Gastroesophageal sphincter (tissue), 3 donors: ENCODE measurements at regions not wholly inside any gene's neighbourhood (a gene's known extent, or its start where the extent isn't known, plus 50 kb on each side); places are given as distances from the start of the nearest gene placed in this dataset.

Experiments used
- POLR2A ChIP-seq, 2 donors: fragments of 450-650 bp; IDR thresholded peaks; one replicate each; pipeline ENCODE4 v1.6.1; 2017; ENCODE audit warnings: antibody characterized with exemption in 2 of 2, mild to moderate bottlenecking in 2 of 2, moderate library complexity in 1 of 2
- POLR2AphosphoS5 ChIP-seq: sonication (generic); formaldehyde crosslinking; IDR thresholded peaks from one replicate; pipeline ENCODE4 v1.6.1; 2017; ENCODE audit warnings: antibody characterized with exemption
- TF ChIP-seq, protein P1 (sequence below), 4 experiments: fragments of 200-600 bp in 2 of 4; fragments of 450-650 bp in 2 of 4; sonication (generic) in 1 of 4; IDR thresholded peaks; one replicate each; pipeline ENCODE4 v1.5.1; 2017 to 2019; ENCODE audit warnings: antibody characterized with exemption in 4 of 4, mild to moderate bottlenecking in 2 of 4, moderate library complexity in 2 of 4

DNA sequence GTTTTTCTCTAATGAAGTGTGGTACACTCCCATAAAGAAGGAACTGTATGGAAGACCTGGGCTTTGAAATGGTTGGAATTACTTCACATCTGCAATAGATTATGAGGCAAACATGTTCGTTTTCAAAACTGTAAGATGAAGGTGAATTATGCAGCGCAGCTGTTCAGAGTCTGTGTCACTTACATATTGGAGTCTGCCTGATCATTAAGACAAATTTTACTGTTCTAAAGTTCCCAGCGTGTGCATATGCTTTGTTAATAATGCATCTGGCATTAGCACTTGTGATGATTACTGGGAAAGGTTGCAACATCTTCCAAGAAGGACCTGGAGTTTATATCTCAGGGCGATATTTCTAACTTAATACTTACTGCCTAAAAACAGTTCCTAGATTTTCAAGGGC lies 255.2 kb upstream of the ZC3H12C start:
- TF ChIP-seq, protein P1, sequence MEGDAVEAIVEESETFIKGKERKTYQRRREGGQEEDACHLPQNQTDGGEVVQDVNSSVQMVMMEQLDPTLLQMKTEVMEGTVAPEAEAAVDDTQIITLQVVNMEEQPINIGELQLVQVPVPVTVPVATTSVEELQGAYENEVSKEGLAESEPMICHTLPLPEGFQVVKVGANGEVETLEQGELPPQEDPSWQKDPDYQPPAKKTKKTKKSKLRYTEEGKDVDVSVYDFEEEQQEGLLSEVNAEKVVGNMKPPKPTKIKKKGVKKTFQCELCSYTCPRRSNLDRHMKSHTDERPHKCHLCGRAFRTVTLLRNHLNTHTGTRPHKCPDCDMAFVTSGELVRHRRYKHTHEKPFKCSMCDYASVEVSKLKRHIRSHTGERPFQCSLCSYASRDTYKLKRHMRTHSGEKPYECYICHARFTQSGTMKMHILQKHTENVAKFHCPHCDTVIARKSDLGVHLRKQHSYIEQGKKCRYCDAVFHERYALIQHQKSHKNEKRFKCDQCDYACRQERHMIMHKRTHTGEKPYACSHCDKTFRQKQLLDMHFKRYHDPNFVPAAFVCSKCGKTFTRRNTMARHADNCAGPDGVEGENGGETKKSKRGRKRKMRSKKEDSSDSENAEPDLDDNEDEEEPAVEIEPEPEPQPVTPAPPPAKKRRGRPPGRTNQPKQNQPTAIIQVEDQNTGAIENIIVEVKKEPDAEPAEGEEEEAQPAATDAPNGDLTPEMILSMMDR (IDR thresholded peaks at IDR 0.05) = no peak
- TF ChIP-seq POLR2A (IDR thresholded peaks at IDR 0.05) = no peak
- no peak for TF ChIP-seq POLR2AphosphoS5
